HFFc6 (cell line): ENCODE measurements at regions not wholly inside any gene's neighbourhood (a gene's known extent, or its start where the extent isn't known, plus 50 kb on each side); places are given as distances from the start of the nearest gene placed in this dataset.
A peak's percentile ranks its signal among the peaks of the same experiment; 100 is the strongest.
"Not testable (repeated sequence)": the region's sequence is repeated elsewhere in the genome, so short reads cannot be mapped to it uniquely, and the experiment has no call there.

Source experiments
- DNase-seq: peaks from one replicate; pipeline ENCODE4 v3.0.0-alpha.2; 2018
- H3K27ac Mint-ChIP-seq: 2 replicates; pipeline ENCODE4 v1.8.0; 2020; ENCODE audit warnings: mild to moderate bottlenecking, mixed read lengths
- H3K27me3 Mint-ChIP-seq: 2 replicates; pipeline ENCODE4 v1.8.0; 2021; ENCODE audit warnings: mild to moderate bottlenecking, moderate library complexity, mixed read lengths; ENCODE audit not compliant: insufficient read depth
- H3K36me3 Mint-ChIP-seq: 2 replicates; pipeline ENCODE4 v1.8.0; 2021; ENCODE audit warnings: low read depth, mixed read lengths
- H3K4me1 Mint-ChIP-seq: 2 replicates; pipeline ENCODE4 v1.8.0; 2020; ENCODE audit warnings: low read depth, mixed read lengths
- H3K4me3 Mint-ChIP-seq: 2 replicates; pipeline ENCODE4 v1.8.0; 2020; ENCODE audit warnings: mild to moderate bottlenecking, moderate library complexity, mixed read lengths
- H3K9me3 Mint-ChIP-seq: 2 replicates; pipeline ENCODE4 v1.8.0; 2020; ENCODE audit warnings: mild to moderate bottlenecking, mixed read lengths
- CTCF ChIP-seq: fragments of 200-600 bp; sonication (generic); IDR thresholded peaks from 2 replicates; pipeline ENCODE4 v1.5.0; 2021; ENCODE audit warnings: antibody characterized with exemption, mild to moderate bottlenecking

GRCh38 chr12:25615119-25615518 lies 62.0 kb upstream of the LMNTD1 start:
- H3K27ac Mint-ChIP-seq: peak overlapping the region; percentile 84
- no peaks in the 10 kb centered on the region for H3K9me3 Mint-ChIP-seq
- peak; percentile 76 for DNase-seq
- H3K4me1 Mint-ChIP-seq: peaks cover 9% of the 10 kb centered on the region
- H3K27me3 Mint-ChIP-seq: peaks cover 1% of the 10 kb centered on the region; the same call in 1 of the 2 replicates
- H3K4me3 Mint-ChIP-seq: no peak overlapping the region
- no peak for TF ChIP-seq CTCF
- H3K36me3 Mint-ChIP-seq: no peaks in the 10 kb centered on the region

GRCh38 chr12:25616286-25616685 lies 63.2 kb upstream of the LMNTD1 start:
- no peak for DNase-seq
- Mint-ChIP-seq H3K4me3 (no peak overlapping the region), H3K9me3 (no peaks in the 10 kb centered on the region), H3K27ac (no peak overlapping the region), H3K36me3 (no peaks in the 10 kb centered on the region), H3K4me1 (peaks cover 9% of the 10 kb centered on the region), H3K27me3 (0 out of 2 replicates have a peak, but pooled peaks cover 1% of the 10 kb centered on the region)
- no peak for TF ChIP-seq CTCF

GRCh38 chr12:25617991-25618390 lies 64.9 kb upstream of the LMNTD1 start:
- Mint-ChIP-seq H3K4me1 (peaks cover 9% of the 10 kb centered on the region), H3K27ac (no peak overlapping the region), H3K36me3 (no peaks in the 10 kb centered on the region)

GRCh38 chr12:25623816-25624215 lies 70.7 kb upstream of the LMNTD1 start:
- Mint-ChIP-seq H3K27me3 (0 out of 2 replicates have a peak, but pooled peaks cover 1% of the 10 kb centered on the region), H3K4me3 (no peak overlapping the region), H3K9me3 (no peaks in the 10 kb centered on the region), H3K27ac (no peak overlapping the region), H3K4me1 (peaks cover 18% of the 10 kb centered on the region), H3K36me3 (no peaks in the 10 kb centered on the region)
- no peak for TF ChIP-seq CTCF
- no peak for DNase-seq

More at GRCh38 chr12:25617991-25618390, 64.9 kb upstream of the LMNTD1 start:
- TF ChIP-seq CTCF: no peak
- H3K27me3 Mint-ChIP-seq: 0 out of 2 replicates have a peak, but pooled peaks cover 1% of the 10 kb centered on the region
- H3K9me3 Mint-ChIP-seq: no peaks in the 10 kb centered on the region
- DNase-seq: no peak
- H3K4me3 Mint-ChIP-seq: no peak overlapping the region

- Mint-ChIP-seq H3K27me3 (no peaks in the 10 kb centered on the region), H3K9me3 (no peaks in the 10 kb centered on the region), H3K4me3 (no peak overlapping the region), H3K27ac (no peak overlapping the region), H3K36me3 (no peaks in the 10 kb centered on the region), H3K4me1 (peaks cover 18% of the 10 kb centered on the region)
- no peak for DNase-seq
- TF ChIP-seq CTCF: no peak
Measured at GRCh38 chr12:25625146-25625545, 72.1 kb upstream of the LMNTD1 start.

GRCh38 chr12:25629341-25629740 lies 76.3 kb upstream of the LMNTD1 start:
- Mint-ChIP-seq H3K4me1 (peaks cover 12% of the 10 kb centered on the region), H3K9me3 (no peaks in the 10 kb centered on the region), H3K27ac (no peak overlapping the region), H3K36me3 (no peaks in the 10 kb centered on the region), H3K4me3 (no peak overlapping the region), H3K27me3 (no peaks in the 10 kb centered on the region; the same call in 1 of the 2 replicates)
- no peak for TF ChIP-seq CTCF
- no peak for DNase-seq

- not testable (repeated sequence) for H3K27me3 Mint-ChIP-seq, H3K4me1 Mint-ChIP-seq, H3K36me3 Mint-ChIP-seq, H3K4me3 Mint-ChIP-seq, H3K9me3 Mint-ChIP-seq, DNase-seq, H3K27ac Mint-ChIP-seq
Measured at GRCh38 chr12:25630735-25631515, 77.8 kb upstream of the LMNTD1 start.

GRCh38 chr12:25633149-25633548 lies 80.1 kb upstream of the LMNTD1 start:
- not testable (repeated sequence) for H3K9me3 Mint-ChIP-seq, H3K27ac Mint-ChIP-seq, DNase-seq, H3K4me3 Mint-ChIP-seq, H3K36me3 Mint-ChIP-seq, H3K27me3 Mint-ChIP-seq, H3K4me1 Mint-ChIP-seq
